ENCODE measurements at regions not wholly inside any gene's neighbourhood (a gene's known extent, or its start where the extent isn't known, plus 50 kb on each side); places are given as distances from the start of the nearest gene placed in this dataset.

- Histone ChIP-seq H3K36me3 (no peaks in the 10 kb centered on the region), H3K9me3 (no peaks in the 10 kb centered on the region), H3K4me3 (no peak overlapping the region), H3K27me3 (no peaks in the 10 kb centered on the region), H3K4me1 (peaks cover 10% of the 10 kb centered on the region), H3K27ac (no peak overlapping the region)
- TF ChIP-seq POLR2AphosphoS5 (IDR thresholded peaks at IDR 0.05; ENCODE audit: insufficient read depth in 1 of 2, low read depth in 1 of 2), result no peak
- TF ChIP-seq CTCF (IDR thresholded peaks at IDR 0.05), result no peak
- TF ChIP-seq POLR2A (IDR thresholded peaks at IDR 0.05), result no peak
- DNase-seq (ENCODE audit: extremely low spot score in 2 of 2), result no peak
- intact Hi-C loops (cut with DNase I), result no loop called here
These were observed 64.3 kb upstream of the ADRB1 start for GRCh38 chr10:113979409-113979808.

GRCh38 chr10:113980408-113981087 lies 63.1 kb upstream of the ADRB1 start:
- intact Hi-C loops (cut with DNase I), result no loop called here
- no peak for DNase-seq (ENCODE audit: extremely low spot score in 2 of 2)
- H3K36me3 ChIP-seq, result no peaks in the 10 kb centered on the region

GRCh38 chr10:113982296-113982695 lies 61.4 kb upstream of the ADRB1 start:
- Histone ChIP-seq H3K4me3 (no peak overlapping the region), H3K27ac (no peak overlapping the region), H3K36me3 (no peaks in the 10 kb centered on the region), H3K4me1 (peaks cover 10% of the 10 kb centered on the region), H3K27me3 (no peaks in the 10 kb centered on the region), H3K9me3 (no peaks in the 10 kb centered on the region)
- peak in 1 of 2 donors; percentile 13 for DNase-seq (ENCODE audit: extremely low spot score in 2 of 2)
- TF ChIP-seq POLR2A (IDR thresholded peaks at IDR 0.05), result no peak
- no peak for TF ChIP-seq POLR2AphosphoS5 (IDR thresholded peaks at IDR 0.05; ENCODE audit: insufficient read depth in 1 of 2, low read depth in 1 of 2)
- TF ChIP-seq CTCF (IDR thresholded peaks at IDR 0.05), result no peak
- intact Hi-C loops (cut with DNase I), result no loop called here

More at GRCh38 chr10:113980408-113981087, 63.1 kb upstream of the ADRB1 start:
- TF ChIP-seq POLR2AphosphoS5 (IDR thresholded peaks at IDR 0.05; ENCODE audit: insufficient read depth in 1 of 2, low read depth in 1 of 2) (no peak), POLR2A (IDR thresholded peaks at IDR 0.05) (no peak), CTCF (IDR thresholded peaks at IDR 0.05) (no peak)
- H3K27me3 ChIP-seq, result no peaks in the 10 kb centered on the region
- peaks cover 10% of the 10 kb centered on the region for H3K4me1 ChIP-seq
- no peaks in the 10 kb centered on the region for H3K9me3 ChIP-seq
- no peak overlapping the region for H3K27ac ChIP-seq
- H3K4me3 ChIP-seq, result no peak overlapping the region

- Histone ChIP-seq H3K27ac (no peak overlapping the region), H3K4me1 (peaks cover 10% of the 10 kb centered on the region), H3K9me3 (no peaks in the 10 kb centered on the region), H3K4me3 (no peak overlapping the region), H3K36me3 (no peaks in the 10 kb centered on the region), H3K27me3 (no peaks in the 10 kb centered on the region)
- peak in 1 of 2 donors; percentile 49 for DNase-seq (ENCODE audit: extremely low spot score in 2 of 2)
- intact Hi-C loops (cut with DNase I), result no loop called here
- TF ChIP-seq CTCF (IDR thresholded peaks at IDR 0.05) (no peak), POLR2AphosphoS5 (IDR thresholded peaks at IDR 0.05; ENCODE audit: insufficient read depth in 1 of 2, low read depth in 1 of 2) (no peak), POLR2A (IDR thresholded peaks at IDR 0.05) (no peak)
These were observed 60.9 kb upstream of the ADRB1 start for GRCh38 chr10:113982769-113983168.

- no peak overlapping the region for H3K4me3 ChIP-seq
- no peak for TF ChIP-seq POLR2AphosphoS5 (IDR thresholded peaks at IDR 0.05; ENCODE audit: insufficient read depth in 1 of 2, low read depth in 1 of 2)
- TF ChIP-seq POLR2A (IDR thresholded peaks at IDR 0.05), result no peak
- no peak for TF ChIP-seq CTCF (IDR thresholded peaks at IDR 0.05)
- no peaks in the 10 kb centered on the region for H3K27me3 ChIP-seq
- no peaks in the 10 kb centered on the region for H3K9me3 ChIP-seq
- H3K36me3 ChIP-seq, result no peaks in the 10 kb centered on the region
- peak in 1 of 2 donors; percentile 54 for DNase-seq (ENCODE audit: extremely low spot score in 2 of 2)
- no peak overlapping the region for H3K27ac ChIP-seq
- intact Hi-C loops (cut with DNase I), result no loop called here
- H3K4me1 ChIP-seq, result peaks cover 10% of the 10 kb centered on the region
These were observed 60.1 kb upstream of the ADRB1 start for GRCh38 chr10:113983552-113983951.

Data from vagina (tissue), 2 donors.